GM12878 (cell line): ENCODE measurements at regions not wholly inside any gene's neighbourhood (a gene's known extent, or its start where the extent isn't known, plus 50 kb on each side); places are given as distances from the start of the nearest gene placed in this dataset.

Source experiments
- CBX3 ChIP-seq: fragments of 200-600 bp; sonication (generic); IDR thresholded peaks from 2 replicates; pipeline ENCODE4 v1.6.1; 2016; ENCODE audit warnings: low read depth, borderline replicate concordance
- CEBPZ ChIP-seq: fragments of 150-350 bp; IDR thresholded peaks from 2 replicates; pipeline ENCODE4 v1.6.1; 2016; ENCODE audit warnings: low read depth, low read length
- CREB1 ChIP-seq: IDR thresholded peaks from 2 replicates; pipeline ENCODE4 v1.6.1; 2012; ENCODE audit warnings: low read depth, mild to moderate bottlenecking, inconsistent platforms
- CTCF ChIP-seq, 3 experiments: IDR thresholded peaks in 2 of 3; conservative IDR thresholded peaks in 1 of 3; 2 replicates each; pipeline ENCODE4 v1.5.1; 2011; ENCODE audit warnings: low read depth in 3 of 3, low read length in 3 of 3, mild to moderate bottlenecking in 3 of 3, control low read depth in 2 of 3, moderate library complexity in 2 of 3, inconsistent platforms in 1 of 3, mixed read lengths in 1 of 3; ENCODE audit not compliant: control insufficient read depth in 2 of 3, insufficient read depth in 1 of 3; ENCODE audit errors: extremely low read depth in 1 of 3
- E2F4 ChIP-seq: IDR thresholded peaks from 2 replicates; pipeline ENCODE4 v1.6.1; 2012; ENCODE audit warnings: low read depth, low read length, improper control_type of control experiment
- ESRRA ChIP-seq: IDR thresholded peaks from 2 replicates; pipeline ENCODE4 v1.6.1; 2012; ENCODE audit warnings: mild to moderate bottlenecking, low read length, improper control_type of control experiment
- HDGF ChIP-seq: fragments of 450-650 bp; IDR thresholded peaks from 2 replicates; pipeline ENCODE4 v1.6.1; 2016; ENCODE audit warnings: antibody characterized with exemption
- POLR2A ChIP-seq: IDR thresholded peaks from 2 replicates; pipeline ENCODE4 v1.6.1; 2011; ENCODE audit warnings: low read depth, mild to moderate bottlenecking, low read length
- POU2F2 ChIP-seq: IDR thresholded peaks from 3 replicates; pipeline ENCODE4 v1.6.1; 2011; ENCODE audit warnings: low read depth, mild to moderate bottlenecking, low read length, borderline replicate concordance
- RB1 ChIP-seq: fragments of 450-650 bp; formaldehyde crosslinking; IDR thresholded peaks from 2 replicates; pipeline ENCODE4 v1.6.1; 2017; ENCODE audit warnings: mild to moderate bottlenecking, borderline replicate concordance

- TF ChIP-seq CREB1 (no peak), HDGF (no peak), CBX3 (no peak), E2F4 (no peak), POLR2A (no peak), CTCF (IDR thresholded peaks at IDR 0.05 in 2 of 3, conservative IDR thresholded peaks at IDR 0.05 in 1 of 3; ENCODE audit: control insufficient read depth in 2 of 3, extremely low read depth in 1 of 3, insufficient read depth in 1 of 3, low read depth in 3 of 3, low read length in 3 of 3) (no peak), POU2F2 (no peak), ESRRA (no peak), RB1 (no peak), CEBPZ (no peak)
These were observed 164.2 kb upstream of the PITRM1 start for GRCh38 chr10:3336673-3337293.
